ENCODE measurements at regions not wholly inside any gene's neighbourhood (a gene's known extent, or its start where the extent isn't known, plus 50 kb on each side); places are given as distances from the start of the nearest gene placed in this dataset.

DNA sequence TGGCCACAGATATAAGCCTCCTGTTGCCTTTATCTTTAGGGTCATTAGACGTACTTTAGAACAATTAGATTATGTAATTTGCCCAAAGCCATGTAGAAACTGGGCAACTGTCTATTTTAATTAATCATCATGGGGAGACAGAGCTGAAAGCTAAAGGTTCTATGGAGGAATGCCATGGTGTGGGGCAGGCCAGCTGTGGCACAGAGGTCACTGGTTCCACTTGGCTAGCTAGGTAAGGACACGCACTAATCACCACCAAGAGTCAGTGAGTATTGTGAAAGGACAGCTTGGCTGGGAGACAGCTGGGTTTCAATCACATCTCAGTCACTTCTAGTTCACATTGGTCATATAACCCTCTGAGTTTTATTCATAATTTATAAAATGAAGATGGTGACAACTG, 81.7 kb downstream of the HMHB1 start:
- Histone ChIP-seq H3K4me1 (ENCODE audit: low read length) (no peaks in the 10 kb centered on the region), H3K27me3 (ENCODE audit: low read length) (no peaks in the 10 kb centered on the region), H3K4me3 (ENCODE audit: low read length) (no peak overlapping the region), H3K36me3 (ENCODE audit: insufficient read depth, low read length) (no peaks in the 10 kb centered on the region), H3K4me2 (ENCODE audit: low read depth, low read length, poor library complexity, severe bottlenecking) (no peak overlapping the region), H3K27ac (ENCODE audit: low read length) (no peak overlapping the region), H4K20me1 (ENCODE audit: insufficient read depth, low read depth, low read length) (no peaks in the 10 kb centered on the region), H3K9me2 (replicated peaks; ENCODE audit: insufficient read depth, low read length) (no peaks in the 10 kb centered on the region), H3K79me2 (ENCODE audit: low read length) (no peaks in the 10 kb centered on the region), H2AFZ (ENCODE audit: low read length) (no peak overlapping the region), H3K9ac (ENCODE audit: low read length) (no peak overlapping the region), H3K9me3 (ENCODE audit: low read length) (no peaks in the 10 kb centered on the region)
- no peak for DNase-seq

GRCh38 chr5:143896516-143896915, 84.6 kb downstream of the HMHB1 start:
- Histone ChIP-seq H2AFZ (ENCODE audit: low read length) (no peak overlapping the region), H3K4me3 (ENCODE audit: low read length) (no peak overlapping the region), H3K9me2 (replicated peaks; ENCODE audit: insufficient read depth, low read length) (no peaks in the 10 kb centered on the region), H3K9me3 (ENCODE audit: low read length) (no peaks in the 10 kb centered on the region), H3K4me1 (ENCODE audit: low read length) (no peaks in the 10 kb centered on the region), H3K4me2 (ENCODE audit: low read depth, low read length, poor library complexity, severe bottlenecking) (no peak overlapping the region), H3K79me2 (ENCODE audit: low read length) (no peaks in the 10 kb centered on the region), H3K27me3 (ENCODE audit: low read length) (no peaks in the 10 kb centered on the region), H4K20me1 (ENCODE audit: insufficient read depth, low read depth, low read length) (no peaks in the 10 kb centered on the region), H3K9ac (ENCODE audit: low read length) (no peak overlapping the region), H3K27ac (ENCODE audit: low read length) (no peak overlapping the region), H3K36me3 (ENCODE audit: insufficient read depth, low read length) (no peaks in the 10 kb centered on the region)
- no peak for DNase-seq

DNA sequence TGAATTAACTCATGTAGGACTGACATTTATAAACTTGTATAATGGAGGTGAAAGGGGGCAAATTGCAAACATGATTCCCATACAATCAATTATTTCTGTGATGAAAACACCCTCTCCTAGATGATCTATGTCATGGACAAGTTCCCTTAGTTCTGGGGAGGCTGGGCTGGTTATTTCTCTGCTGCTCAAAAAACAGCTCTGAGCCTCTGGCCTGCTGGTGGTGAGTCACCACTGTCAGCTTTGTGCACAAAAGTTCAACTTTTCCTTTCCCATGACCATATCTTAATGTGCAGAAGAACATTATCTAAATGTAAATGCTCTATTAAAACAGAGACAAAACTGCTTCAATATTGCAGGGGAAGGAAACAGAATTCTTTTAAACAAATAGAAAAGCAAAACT, 85.0 kb downstream of the HMHB1 start:
- DNase-seq: no peak
- Histone ChIP-seq H3K9me2 (replicated peaks; ENCODE audit: insufficient read depth, low read length) (no peaks in the 10 kb centered on the region), H3K4me2 (ENCODE audit: low read depth, low read length, poor library complexity, severe bottlenecking) (no peak overlapping the region), H3K4me3 (ENCODE audit: low read length) (no peak overlapping the region), H3K27ac (ENCODE audit: low read length) (no peak overlapping the region), H3K36me3 (ENCODE audit: insufficient read depth, low read length) (no peaks in the 10 kb centered on the region), H3K4me1 (ENCODE audit: low read length) (no peaks in the 10 kb centered on the region), H4K20me1 (ENCODE audit: insufficient read depth, low read depth, low read length) (no peaks in the 10 kb centered on the region), H3K9ac (ENCODE audit: low read length) (no peak overlapping the region), H3K27me3 (ENCODE audit: low read length) (no peaks in the 10 kb centered on the region), H2AFZ (ENCODE audit: low read length) (no peak overlapping the region), H3K79me2 (ENCODE audit: low read length) (no peaks in the 10 kb centered on the region), H3K9me3 (ENCODE audit: low read length) (no peaks in the 10 kb centered on the region)

DNA sequence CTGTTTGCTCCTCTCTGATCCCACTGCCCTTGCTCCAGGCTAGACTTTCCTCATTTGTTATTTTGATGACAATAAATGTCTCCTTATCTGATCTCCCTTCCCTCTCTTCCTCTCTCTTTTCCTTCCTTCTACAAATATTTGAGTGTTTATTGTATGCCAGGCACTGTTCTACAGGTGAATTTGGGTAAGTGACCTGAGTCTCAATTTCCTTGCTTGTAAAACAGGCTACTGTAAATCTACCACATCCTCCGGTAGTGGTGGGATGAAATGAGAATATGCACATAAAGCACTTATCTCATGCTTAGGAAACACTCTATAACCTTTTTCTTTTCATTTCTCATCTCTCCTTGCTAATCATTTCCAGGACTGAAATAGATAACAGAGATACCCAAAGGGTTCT, 86.4 kb downstream of the HMHB1 start:
- DNase-seq: no peak
- H3K9me3 ChIP-seq (ENCODE audit: low read length): no peaks in the 10 kb centered on the region
- H3K27me3 ChIP-seq (ENCODE audit: low read length): no peaks in the 10 kb centered on the region
- H3K4me3 ChIP-seq (ENCODE audit: low read length): no peak overlapping the region
- H3K27ac ChIP-seq (ENCODE audit: low read length): no peak overlapping the region
- H2AFZ ChIP-seq (ENCODE audit: low read length): no peak overlapping the region
- H3K4me2 ChIP-seq (ENCODE audit: low read depth, low read length, poor library complexity, severe bottlenecking): no peak overlapping the region
- H3K9me2 ChIP-seq (replicated peaks; ENCODE audit: insufficient read depth, low read length): no peaks in the 10 kb centered on the region
- H3K9ac ChIP-seq (ENCODE audit: low read length): no peak overlapping the region
- no peaks in the 10 kb centered on the region for H3K36me3 ChIP-seq (ENCODE audit: insufficient read depth, low read length)
- no peaks in the 10 kb centered on the region for H3K79me2 ChIP-seq (ENCODE audit: low read length)
- no peaks in the 10 kb centered on the region for H3K4me1 ChIP-seq (ENCODE audit: low read length)
- no peaks in the 10 kb centered on the region for H4K20me1 ChIP-seq (ENCODE audit: insufficient read depth, low read depth, low read length)

DNA sequence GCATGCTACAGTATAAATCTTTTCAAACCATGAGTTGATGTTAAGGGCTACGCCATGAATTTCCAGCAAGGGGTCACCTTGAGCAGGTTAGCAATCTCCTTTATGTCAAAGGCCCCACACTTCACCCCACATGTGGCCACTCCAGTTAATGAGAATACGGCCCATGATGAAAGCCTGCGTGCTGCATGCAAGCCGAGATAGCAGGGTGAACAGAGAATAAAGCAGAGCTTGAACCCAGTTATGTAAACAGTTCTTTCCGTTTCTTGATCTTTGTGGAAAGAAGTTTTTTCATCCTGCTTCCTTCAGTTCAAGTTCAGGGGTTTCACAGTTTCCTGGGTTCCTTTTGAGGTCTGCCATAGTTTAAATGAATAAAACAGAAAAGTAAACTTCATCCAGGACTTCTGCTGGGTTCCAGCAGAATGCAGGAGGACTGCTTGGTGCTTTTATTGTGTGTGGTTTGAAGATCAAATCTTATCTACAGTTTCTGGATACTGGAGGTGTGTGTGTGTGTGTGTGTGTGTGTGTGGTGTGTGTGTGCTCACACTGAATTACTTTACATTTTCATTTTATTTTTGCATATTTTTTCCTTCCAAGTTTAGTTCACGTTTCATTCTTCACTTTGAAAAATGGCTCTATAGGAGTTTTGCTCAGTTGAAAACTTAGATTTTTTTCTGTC, 87.1 kb downstream of the HMHB1 start:
- Histone ChIP-seq H2AFZ (ENCODE audit: low read length) (no peak overlapping the region), H3K9ac (ENCODE audit: low read length) (no peak overlapping the region), H3K9me3 (ENCODE audit: low read length) (no peaks in the 10 kb centered on the region), H3K4me1 (ENCODE audit: low read length) (no peaks in the 10 kb centered on the region), H3K9me2 (replicated peaks; ENCODE audit: insufficient read depth, low read length) (no peaks in the 10 kb centered on the region), H3K4me3 (ENCODE audit: low read length) (no peak overlapping the region), H3K27ac (ENCODE audit: low read length) (no peak overlapping the region), H4K20me1 (ENCODE audit: insufficient read depth, low read depth, low read length) (no peaks in the 10 kb centered on the region), H3K36me3 (ENCODE audit: insufficient read depth, low read length) (no peaks in the 10 kb centered on the region), H3K79me2 (ENCODE audit: low read length) (no peaks in the 10 kb centered on the region), H3K27me3 (ENCODE audit: low read length) (no peaks in the 10 kb centered on the region), H3K4me2 (ENCODE audit: low read depth, low read length, poor library complexity, severe bottlenecking) (no peak overlapping the region)
- DNase-seq: no peak

GRCh38 chr5:143908959-143909358, 97.0 kb downstream of the HMHB1 start:
- Histone ChIP-seq H3K4me2 (ENCODE audit: low read depth, low read length, poor library complexity, severe bottlenecking) (no peak overlapping the region), H4K20me1 (ENCODE audit: insufficient read depth, low read depth, low read length) (no peaks in the 10 kb centered on the region), H3K27ac (ENCODE audit: low read length) (no peak overlapping the region), H3K79me2 (ENCODE audit: low read length) (no peaks in the 10 kb centered on the region), H3K27me3 (ENCODE audit: low read length) (no peaks in the 10 kb centered on the region), H3K9ac (ENCODE audit: low read length) (no peak overlapping the region), H3K36me3 (ENCODE audit: insufficient read depth, low read length) (no peaks in the 10 kb centered on the region), H3K9me2 (replicated peaks; ENCODE audit: insufficient read depth, low read length) (no peaks in the 10 kb centered on the region), H3K9me3 (ENCODE audit: low read length) (no peaks in the 10 kb centered on the region), H2AFZ (ENCODE audit: low read length) (no peak overlapping the region), H3K4me3 (ENCODE audit: low read length) (no peak overlapping the region), H3K4me1 (ENCODE audit: low read length) (no peaks in the 10 kb centered on the region)
- DNase-seq: no peak

DNA sequence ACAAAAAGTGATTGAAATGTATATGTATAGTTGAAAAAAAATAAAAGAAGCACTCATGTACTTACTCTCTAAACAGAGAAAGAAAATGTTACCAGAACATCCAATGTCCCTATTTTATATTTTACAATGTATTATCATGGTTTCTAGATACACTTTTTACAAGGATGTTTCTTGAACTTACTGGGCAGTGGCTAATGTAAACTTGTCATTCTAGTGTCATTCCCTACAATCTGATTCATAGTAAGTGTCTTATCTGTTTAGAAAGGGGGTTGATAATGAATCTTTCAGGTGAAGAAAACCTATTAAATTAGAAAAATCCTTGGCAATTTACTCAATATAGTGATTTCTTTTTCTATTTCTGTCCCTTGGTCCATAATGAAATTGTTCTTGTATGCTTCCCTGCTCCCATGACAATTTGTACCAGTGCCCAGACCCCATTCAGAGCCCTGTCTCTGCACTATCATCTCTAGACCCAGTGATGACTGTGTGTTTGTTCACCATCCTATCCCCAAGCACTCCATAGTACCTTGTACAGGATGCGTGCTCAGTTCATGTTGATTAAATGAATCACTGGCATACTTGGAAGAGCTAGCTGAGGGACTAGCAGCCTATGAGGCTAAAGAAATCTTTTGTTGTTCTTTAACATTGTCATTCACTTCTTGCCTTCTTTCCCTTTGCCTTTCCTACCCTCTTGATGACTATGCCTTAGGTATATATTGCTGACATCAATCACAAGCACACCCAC, 101.2 kb downstream of the HMHB1 start:
- Histone ChIP-seq H3K9ac (ENCODE audit: low read length) (no peak overlapping the region), H3K9me3 (ENCODE audit: low read length) (no peaks in the 10 kb centered on the region), H3K4me2 (ENCODE audit: low read depth, low read length, poor library complexity, severe bottlenecking) (no peak overlapping the region), H3K4me3 (ENCODE audit: low read length) (no peak overlapping the region), H3K27me3 (ENCODE audit: low read length) (no peaks in the 10 kb centered on the region), H3K27ac (ENCODE audit: low read length) (no peak overlapping the region), H3K4me1 (ENCODE audit: low read length) (no peaks in the 10 kb centered on the region), H3K79me2 (ENCODE audit: low read length) (no peaks in the 10 kb centered on the region), H3K9me2 (replicated peaks; ENCODE audit: insufficient read depth, low read length) (no peaks in the 10 kb centered on the region), H2AFZ (ENCODE audit: low read length) (no peak overlapping the region), H3K36me3 (ENCODE audit: insufficient read depth, low read length) (no peaks in the 10 kb centered on the region), H4K20me1 (ENCODE audit: insufficient read depth, low read depth, low read length) (no peaks in the 10 kb centered on the region)
- no peak for DNase-seq

DNA sequence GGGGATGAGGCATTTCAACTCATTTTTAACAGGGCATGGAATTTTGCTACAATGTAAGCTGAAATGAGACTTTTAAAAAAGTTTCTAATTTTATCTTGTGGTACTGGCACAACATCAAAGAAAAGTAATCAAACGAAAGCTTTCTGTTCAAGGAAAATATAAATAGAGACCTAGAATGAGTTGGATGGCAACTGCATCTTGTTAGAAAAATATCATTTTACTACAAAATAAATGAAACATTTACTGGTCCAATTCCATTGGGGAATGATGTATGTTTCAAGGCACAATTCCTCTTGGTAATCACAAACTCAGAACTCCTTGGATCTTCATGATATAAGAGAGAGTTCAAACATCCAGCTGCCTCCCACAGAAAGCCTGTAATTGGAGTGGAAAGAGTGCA, 102.8 kb downstream of the HMHB1 start:
- no peak overlapping the region for H3K4me3 ChIP-seq (ENCODE audit: low read length)
- H2AFZ ChIP-seq (ENCODE audit: low read length): no peak overlapping the region
- H4K20me1 ChIP-seq (ENCODE audit: insufficient read depth, low read depth, low read length): no peaks in the 10 kb centered on the region
- H3K79me2 ChIP-seq (ENCODE audit: low read length): no peaks in the 10 kb centered on the region
- H3K9me3 ChIP-seq (ENCODE audit: low read length): no peaks in the 10 kb centered on the region
- H3K9ac ChIP-seq (ENCODE audit: low read length): no peak overlapping the region
- no peak overlapping the region for H3K27ac ChIP-seq (ENCODE audit: low read length)
- H3K27me3 ChIP-seq (ENCODE audit: low read length): no peaks in the 10 kb centered on the region
- H3K4me1 ChIP-seq (ENCODE audit: low read length): no peaks in the 10 kb centered on the region
- no peaks in the 10 kb centered on the region for H3K9me2 ChIP-seq (replicated peaks; ENCODE audit: insufficient read depth, low read length)
- H3K36me3 ChIP-seq (ENCODE audit: insufficient read depth, low read length): no peaks in the 10 kb centered on the region
- no peak overlapping the region for H3K4me2 ChIP-seq (ENCODE audit: low read depth, low read length, poor library complexity, severe bottlenecking)
- DNase-seq: no peak
